ENCODE measurements at regions not wholly inside any gene's neighbourhood (a gene's known extent, or its start where the extent isn't known, plus 50 kb on each side); places are given as distances from the start of the nearest gene placed in this dataset.
A peak's percentile ranks its signal among the peaks of the same experiment; 100 is the strongest.

DNA sequence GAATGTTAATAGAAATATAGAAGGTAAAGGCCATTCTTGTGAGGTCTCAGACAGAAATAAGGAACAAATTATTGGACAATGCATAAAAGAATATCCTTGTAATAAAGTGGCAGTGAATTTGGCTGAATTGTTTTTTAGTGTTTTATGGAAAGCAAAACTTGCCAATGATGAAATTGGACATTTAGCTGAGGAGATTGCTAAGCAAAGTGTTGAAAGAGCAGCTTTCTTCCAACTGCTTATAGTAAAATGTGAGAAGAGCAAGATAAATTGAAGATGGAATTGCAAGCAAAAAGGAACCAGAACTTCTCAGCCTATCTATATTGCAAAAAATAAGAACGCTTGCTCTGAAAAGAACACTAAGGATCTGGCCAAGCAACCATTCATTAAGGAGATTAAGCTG lies 245.7 kb downstream of the MREG start:
- H3K4me2 ChIP-seq (ENCODE audit: low read length): no peak overlapping the region
- H2AK5ac ChIP-seq (ENCODE audit: low read length): no peak overlapping the region
- H3K56ac ChIP-seq (ENCODE audit: low read length): no peak overlapping the region
- H2BK120ac ChIP-seq (ENCODE audit: low read depth, low read length): no peak overlapping the region
- H3K27me3 ChIP-seq (ENCODE audit: insufficient read depth, low read length, poor library complexity): no peaks in the 10 kb centered on the region
- H2BK5ac ChIP-seq (ENCODE audit: low read length): no peak overlapping the region
- DNase-seq: no peak
- H3K9ac ChIP-seq (ENCODE audit: low read length): no peak overlapping the region
- H3K4me3 ChIP-seq (ENCODE audit: low read length): no peak overlapping the region
- H3K27ac ChIP-seq (ENCODE audit: low read depth, low read length): no peak overlapping the region
- H4K8ac ChIP-seq (ENCODE audit: low read depth, low read length): no peak overlapping the region
- no peak overlapping the region for H4K5ac ChIP-seq (ENCODE audit: low read length)
- no peaks in the 10 kb centered on the region for H3K79me2 ChIP-seq (ENCODE audit: control insufficient read depth, insufficient read depth, low read length)
- H2BK15ac ChIP-seq (replicated peaks; ENCODE audit: low read depth): no peak overlapping the region
- H3K79me1 ChIP-seq (ENCODE audit: low read length): no peaks in the 10 kb centered on the region
- no CpG with 5 or more reads among the region's 1 CpG for WGBS (ENCODE audit: extremely low coverage, insufficient coverage, low lambda C conversion rate)
- no peak overlapping the region for H3K23ac ChIP-seq (ENCODE audit: low read length)
- H3K4me1 ChIP-seq (ENCODE audit: control insufficient read depth, low read depth, low read length): peaks cover 5% of the 10 kb centered on the region
- no peak overlapping the region for H3K18ac ChIP-seq (ENCODE audit: low read length)
- H3K36me3 ChIP-seq (ENCODE audit: control insufficient read depth, insufficient read depth, low read length): no peaks in the 10 kb centered on the region
- H3K4ac ChIP-seq (ENCODE audit: low read depth, low read length): no peak overlapping the region

DNA sequence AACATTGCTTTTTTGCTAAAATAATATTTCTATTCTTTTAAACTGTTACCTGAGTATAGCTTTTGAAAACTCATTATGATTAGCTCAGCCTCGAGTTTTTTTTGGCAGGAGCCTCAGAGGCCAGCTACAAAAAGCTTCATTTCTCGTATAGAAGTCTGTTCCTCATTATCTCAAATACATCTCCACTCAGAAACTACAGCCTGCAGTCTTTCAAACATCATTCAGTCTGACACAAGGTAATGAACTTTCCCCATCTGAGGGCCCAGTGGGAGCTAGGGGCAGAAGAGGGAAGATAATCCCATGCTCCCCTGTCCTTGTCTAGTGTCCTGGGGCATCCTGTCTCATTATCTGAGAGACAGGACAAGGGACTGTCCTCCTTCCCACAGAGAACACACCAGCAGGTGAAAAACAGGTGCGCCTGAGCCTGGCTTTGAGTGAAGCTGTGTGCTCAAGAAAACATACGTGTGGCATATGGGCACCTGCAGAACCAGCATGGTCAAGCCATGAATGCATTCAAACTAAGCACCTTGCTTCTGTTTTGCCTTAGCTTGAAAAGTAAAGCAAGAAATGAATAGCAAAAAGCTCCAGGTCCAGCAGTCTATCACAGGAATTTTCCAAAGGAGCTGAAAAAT lies 247.5 kb downstream of the MREG start:
- no peaks in the 10 kb centered on the region for H3K36me3 ChIP-seq (ENCODE audit: control insufficient read depth, insufficient read depth, low read length)
- no peak overlapping the region for H2BK120ac ChIP-seq (ENCODE audit: low read depth, low read length)
- H2AK5ac ChIP-seq (ENCODE audit: low read length): no peak overlapping the region
- no CpG with 5 or more reads among the region's 4 CpGs for WGBS (ENCODE audit: extremely low coverage, insufficient coverage, low lambda C conversion rate)
- H2BK15ac ChIP-seq (replicated peaks; ENCODE audit: low read depth): no peak overlapping the region
- no peak overlapping the region for H3K4me2 ChIP-seq (ENCODE audit: low read length)
- no peaks in the 10 kb centered on the region for H3K79me2 ChIP-seq (ENCODE audit: control insufficient read depth, insufficient read depth, low read length)
- no peak overlapping the region for H4K5ac ChIP-seq (ENCODE audit: low read length)
- no peaks in the 10 kb centered on the region for H3K4me1 ChIP-seq (ENCODE audit: control insufficient read depth, low read depth, low read length)
- H3K4ac ChIP-seq (ENCODE audit: low read depth, low read length): no peak overlapping the region
- no peak overlapping the region for H3K23ac ChIP-seq (ENCODE audit: low read length)
- H4K8ac ChIP-seq (ENCODE audit: low read depth, low read length): no peak overlapping the region
- H3K9ac ChIP-seq (ENCODE audit: low read length): no peak overlapping the region
- H3K79me1 ChIP-seq (ENCODE audit: low read length): no peaks in the 10 kb centered on the region
- H3K27ac ChIP-seq (ENCODE audit: low read depth, low read length): no peak overlapping the region
- H2BK5ac ChIP-seq (ENCODE audit: low read length): no peak overlapping the region
- H3K27me3 ChIP-seq (ENCODE audit: insufficient read depth, low read length, poor library complexity): no peaks in the 10 kb centered on the region
- no peak overlapping the region for H3K4me3 ChIP-seq (ENCODE audit: low read length)
- DNase-seq: no peak
- H3K18ac ChIP-seq (ENCODE audit: low read length): no peak overlapping the region
- H3K56ac ChIP-seq (ENCODE audit: low read length): no peak overlapping the region

DNA sequence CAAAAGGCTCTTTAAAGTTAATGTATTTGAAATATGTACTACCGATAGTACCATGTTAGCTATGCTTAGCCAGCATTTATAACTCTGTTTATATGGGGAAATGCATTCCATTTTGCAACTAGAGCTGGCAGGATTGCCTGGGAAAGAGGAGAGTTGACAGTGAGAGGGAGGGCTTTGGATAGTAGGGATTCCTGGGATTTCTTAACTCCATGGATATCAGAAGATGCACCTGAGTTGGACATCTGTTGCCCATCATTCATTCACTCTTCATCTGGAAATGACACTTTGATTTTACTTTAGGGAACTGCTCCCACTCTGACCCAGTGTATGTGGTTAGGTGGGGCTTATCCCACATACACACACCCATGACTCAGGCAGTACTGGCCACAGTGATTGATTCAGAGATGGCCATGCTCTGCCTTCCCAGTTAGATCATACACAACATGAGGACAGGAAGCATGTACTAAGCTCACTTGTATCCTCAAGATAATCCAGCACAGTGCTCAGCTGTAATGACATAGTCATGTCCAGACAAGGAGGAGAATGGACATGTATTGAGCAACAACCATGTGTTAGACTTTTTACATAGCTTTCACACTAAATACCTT lies 248.8 kb downstream of the MREG start:
- Histone ChIP-seq H3K27ac (ENCODE audit: low read depth, low read length) (no peak overlapping the region), H4K8ac (ENCODE audit: low read depth, low read length) (no peak overlapping the region), H2BK120ac (ENCODE audit: low read depth, low read length) (no peak overlapping the region), H3K79me1 (ENCODE audit: low read length) (no peaks in the 10 kb centered on the region), H3K23ac (ENCODE audit: low read length) (no peak overlapping the region), H2AK5ac (ENCODE audit: low read length) (peak overlapping the region; percentile 72), H3K4me3 (ENCODE audit: low read length) (no peak overlapping the region), H3K27me3 (ENCODE audit: insufficient read depth, low read length, poor library complexity) (no peaks in the 10 kb centered on the region), H3K56ac (ENCODE audit: low read length) (no peak overlapping the region), H2BK15ac (replicated peaks; ENCODE audit: low read depth) (no peak overlapping the region), H4K5ac (ENCODE audit: low read length) (no peak overlapping the region), H3K36me3 (ENCODE audit: control insufficient read depth, insufficient read depth, low read length) (no peaks in the 10 kb centered on the region), H3K4me2 (ENCODE audit: low read length) (no peak overlapping the region), H3K4me1 (ENCODE audit: control insufficient read depth, low read depth, low read length) (no peaks in the 10 kb centered on the region), H3K79me2 (ENCODE audit: control insufficient read depth, insufficient read depth, low read length) (no peaks in the 10 kb centered on the region), H3K18ac (ENCODE audit: low read length) (no peak overlapping the region), H3K9ac (ENCODE audit: low read length) (no peak overlapping the region), H3K4ac (ENCODE audit: low read depth, low read length) (no peak overlapping the region), H2BK5ac (ENCODE audit: low read length) (no peak overlapping the region)
- WGBS (ENCODE audit: extremely low coverage, insufficient coverage, low lambda C conversion rate): no CpG with 5 or more reads among the region's 1 CpG
- DNase-seq: no peak

DNA sequence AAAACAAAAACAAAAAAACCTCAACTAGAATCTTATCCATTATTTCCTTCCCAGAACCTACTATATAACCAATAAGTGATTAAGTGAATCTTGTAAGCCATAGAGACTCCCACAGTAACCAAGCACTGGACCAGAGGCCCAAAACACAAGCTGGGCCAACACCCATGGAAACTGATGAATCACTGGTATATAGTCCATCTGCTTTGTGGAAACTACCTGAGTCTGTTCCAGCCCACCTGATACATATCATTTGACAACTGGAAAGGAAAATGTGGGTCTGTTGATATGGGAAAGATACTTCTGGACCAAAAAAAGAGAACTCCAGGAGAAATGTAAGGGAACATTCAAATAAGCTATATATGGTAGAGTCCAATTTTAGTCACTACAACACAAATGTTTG lies 252.8 kb downstream of the MREG start:
- Histone ChIP-seq H4K8ac (ENCODE audit: low read depth, low read length) (no peak overlapping the region), H3K4me1 (ENCODE audit: control insufficient read depth, low read depth, low read length) (no peaks in the 10 kb centered on the region), H2BK5ac (ENCODE audit: low read length) (no peak overlapping the region), H3K79me2 (ENCODE audit: control insufficient read depth, insufficient read depth, low read length) (no peaks in the 10 kb centered on the region), H3K23ac (ENCODE audit: low read length) (no peak overlapping the region), H3K79me1 (ENCODE audit: low read length) (no peaks in the 10 kb centered on the region), H3K18ac (ENCODE audit: low read length) (no peak overlapping the region), H4K5ac (ENCODE audit: low read length) (no peak overlapping the region), H3K36me3 (ENCODE audit: control insufficient read depth, insufficient read depth, low read length) (no peaks in the 10 kb centered on the region), H3K56ac (ENCODE audit: low read length) (no peak overlapping the region), H3K9ac (ENCODE audit: low read length) (no peak overlapping the region), H3K27me3 (ENCODE audit: insufficient read depth, low read length, poor library complexity) (no peaks in the 10 kb centered on the region), H2BK120ac (ENCODE audit: low read depth, low read length) (no peak overlapping the region), H3K4me2 (ENCODE audit: low read length) (no peak overlapping the region), H3K4me3 (ENCODE audit: low read length) (no peak overlapping the region), H3K27ac (ENCODE audit: low read depth, low read length) (no peak overlapping the region), H3K4ac (ENCODE audit: low read depth, low read length) (no peak overlapping the region), H2AK5ac (ENCODE audit: low read length) (no peak overlapping the region), H2BK15ac (replicated peaks; ENCODE audit: low read depth) (peak overlapping the region; percentile 89)
- no peak for DNase-seq

DNA sequence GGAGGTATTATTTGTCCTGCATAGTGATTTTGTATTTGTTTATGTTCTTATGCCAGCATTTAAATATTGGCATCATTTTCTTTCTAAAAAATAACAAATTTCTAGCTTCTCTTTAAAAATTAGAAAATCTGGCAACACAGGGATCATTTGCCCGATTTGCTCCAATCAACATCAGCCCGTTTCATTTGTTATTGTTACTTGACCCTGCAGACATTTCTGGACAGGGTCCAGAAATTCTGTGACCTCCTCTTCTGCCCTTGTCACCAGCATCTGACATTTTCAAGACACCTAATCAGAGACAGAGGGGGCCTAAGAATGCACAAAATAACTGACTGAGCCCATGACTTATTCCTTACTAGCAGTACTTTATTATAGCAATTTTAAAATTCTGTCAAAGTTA lies 253.3 kb downstream of the MREG start:
- H3K79me2 ChIP-seq (ENCODE audit: control insufficient read depth, insufficient read depth, low read length): no peaks in the 10 kb centered on the region

DNA sequence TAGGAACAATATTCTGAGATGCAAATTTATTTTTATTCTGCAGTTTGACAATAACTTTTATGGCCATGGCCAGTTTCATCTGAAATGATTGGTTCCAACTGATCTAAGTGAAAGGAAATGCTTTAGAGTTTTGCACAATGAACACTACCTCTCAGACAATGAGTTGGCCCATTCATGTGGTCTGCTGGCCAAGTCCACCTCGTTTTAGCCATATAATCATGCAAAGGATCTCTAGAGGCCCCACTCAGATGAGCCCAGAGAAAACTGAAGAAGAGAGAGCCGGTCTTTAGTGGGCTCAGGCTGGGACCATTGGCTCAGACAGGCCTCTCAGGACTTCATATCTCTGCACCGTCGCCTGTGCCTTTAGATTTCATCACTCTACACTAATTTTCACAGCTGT lies 254.7 kb downstream of the MREG start:
- no peak for DNase-seq
- H2BK120ac ChIP-seq (ENCODE audit: low read depth, low read length): no peak overlapping the region
- no CpG with 5 or more reads among the region's 4 CpGs for WGBS (ENCODE audit: extremely low coverage, insufficient coverage, low lambda C conversion rate)
- no peak overlapping the region for H2BK15ac ChIP-seq (replicated peaks; ENCODE audit: low read depth)
- H3K36me3 ChIP-seq (ENCODE audit: control insufficient read depth, insufficient read depth, low read length): no peaks in the 10 kb centered on the region
- H3K27me3 ChIP-seq (ENCODE audit: insufficient read depth, low read length, poor library complexity): no peaks in the 10 kb centered on the region
- no peaks in the 10 kb centered on the region for H3K79me1 ChIP-seq (ENCODE audit: low read length)
- no peak overlapping the region for H4K8ac ChIP-seq (ENCODE audit: low read depth, low read length)
- no peak overlapping the region for H3K4me2 ChIP-seq (ENCODE audit: low read length)
- no peak overlapping the region for H3K9ac ChIP-seq (ENCODE audit: low read length)
- no peak overlapping the region for H2BK5ac ChIP-seq (ENCODE audit: low read length)
- H3K4me1 ChIP-seq (ENCODE audit: control insufficient read depth, low read depth, low read length): no peaks in the 10 kb centered on the region
- H3K23ac ChIP-seq (ENCODE audit: low read length): no peak overlapping the region
- H3K79me2 ChIP-seq (ENCODE audit: control insufficient read depth, insufficient read depth, low read length): no peaks in the 10 kb centered on the region
- no peak overlapping the region for H3K56ac ChIP-seq (ENCODE audit: low read length)
- H3K18ac ChIP-seq (ENCODE audit: low read length): no peak overlapping the region
- no peak overlapping the region for H3K4ac ChIP-seq (ENCODE audit: low read depth, low read length)
- no peak overlapping the region for H4K5ac ChIP-seq (ENCODE audit: low read length)
- H3K27ac ChIP-seq (ENCODE audit: low read depth, low read length): no peak overlapping the region
- no peak overlapping the region for H3K4me3 ChIP-seq (ENCODE audit: low read length)
- H2AK5ac ChIP-seq (ENCODE audit: low read length): no peak overlapping the region

More for the DNA sequence above, 253.3 kb downstream of the MREG start:
- no peak overlapping the region for H4K8ac ChIP-seq (ENCODE audit: low read depth, low read length)
- WGBS (ENCODE audit: extremely low coverage, insufficient coverage, low lambda C conversion rate): no CpG with 5 or more reads among the region's 2 CpGs
- no peak overlapping the region for H3K18ac ChIP-seq (ENCODE audit: low read length)
- H2BK5ac ChIP-seq (ENCODE audit: low read length): no peak overlapping the region
- no peaks in the 10 kb centered on the region for H3K79me1 ChIP-seq (ENCODE audit: low read length)
- no peak overlapping the region for H3K4ac ChIP-seq (ENCODE audit: low read depth, low read length)
- no peak overlapping the region for H2BK15ac ChIP-seq (replicated peaks; ENCODE audit: low read depth)
- no peak overlapping the region for H3K4me2 ChIP-seq (ENCODE audit: low read length)
- no peak overlapping the region for H2AK5ac ChIP-seq (ENCODE audit: low read length)
- DNase-seq: no peak
- no peak overlapping the region for H3K56ac ChIP-seq (ENCODE audit: low read length)
- H3K27me3 ChIP-seq (ENCODE audit: insufficient read depth, low read length, poor library complexity): no peaks in the 10 kb centered on the region
- no peak overlapping the region for H4K5ac ChIP-seq (ENCODE audit: low read length)
- H3K23ac ChIP-seq (ENCODE audit: low read length): no peak overlapping the region
- no peaks in the 10 kb centered on the region for H3K4me1 ChIP-seq (ENCODE audit: control insufficient read depth, low read depth, low read length)
- no peaks in the 10 kb centered on the region for H3K36me3 ChIP-seq (ENCODE audit: control insufficient read depth, insufficient read depth, low read length)
- H3K27ac ChIP-seq (ENCODE audit: low read depth, low read length): no peak overlapping the region
- no peak overlapping the region for H3K9ac ChIP-seq (ENCODE audit: low read length)
- no peak overlapping the region for H3K4me3 ChIP-seq (ENCODE audit: low read length)
- H2BK120ac ChIP-seq (ENCODE audit: low read depth, low read length): no peak overlapping the region
